GM23338 (cell line): ENCODE measurements at regions not wholly inside any gene's neighbourhood (a gene's known extent, or its start where the extent isn't known, plus 50 kb on each side); places are given as distances from the start of the nearest gene placed in this dataset.

Experiments
- ATAC-seq: fragments of 200-7000 bp; cut with Tn5 transposase; 3 replicates; pipeline ENCODE4 v1.9.1; 2020
- DNase-seq: peaks from one replicate; pipeline ENCODE4 v3.0.0-alpha.2; 2015; ENCODE audit warnings: low spot score
- H2AFZ ChIP-seq: fragments of 200-600 bp; sonication (generic); 2 replicates; pipeline ENCODE4 v1.8.0; 2016; ENCODE audit warnings: antibody characterized with exemption, mild to moderate bottlenecking, moderate library complexity
- H3F3A ChIP-seq: fragments of 200-600 bp; sonication (generic); replicated peaks from 2 replicates; pipeline ENCODE4 v1.8.0; 2017; ENCODE audit warnings: antibody characterized with exemption, mixed run types, low read depth
- H3K27ac ChIP-seq: fragments of 200-600 bp; sonication (generic); 2 replicates; pipeline ENCODE4 v1.6.1; 2016; ENCODE audit warnings: low read depth
- H3K27me3 ChIP-seq: fragments of 200-600 bp; sonication (generic); 2 replicates; pipeline ENCODE4 v1.8.0; 2016; ENCODE audit warnings: mild to moderate bottlenecking, mixed run types, moderate library complexity; ENCODE audit not compliant: insufficient read depth
- H3K36me3 ChIP-seq: fragments of 200-600 bp; sonication (generic); 2 replicates; pipeline ENCODE4 v1.8.0; 2016; ENCODE audit warnings: mild to moderate bottlenecking; ENCODE audit not compliant: insufficient read depth
- H3K4me1 ChIP-seq: fragments of 200-600 bp; sonication (generic); 2 replicates; pipeline ENCODE4 v1.8.0; 2016; ENCODE audit warnings: mild to moderate bottlenecking, moderate library complexity; ENCODE audit not compliant: insufficient read depth
- H3K4me2 ChIP-seq: fragments of 200-600 bp; sonication (generic); 2 replicates; pipeline ENCODE4 v1.7.1; 2017; ENCODE audit warnings: mixed run types
- H3K4me3 ChIP-seq: fragments of 200-600 bp; sonication (generic); 2 replicates; pipeline ENCODE4 v1.6.1; 2016; ENCODE audit warnings: mixed run types
- H3K79me2 ChIP-seq: fragments of 200-600 bp; sonication (generic); replicated peaks from 2 replicates; pipeline ENCODE4 v1.8.0; 2017; ENCODE audit warnings: mild to moderate bottlenecking; ENCODE audit not compliant: insufficient read depth
- H3K9me2 ChIP-seq: fragments of 200-600 bp; sonication (generic); 2 replicates; pipeline ENCODE4 v1.8.0; 2017; ENCODE audit not compliant: insufficient read depth
- H4K20me1 ChIP-seq: fragments of 200-600 bp; sonication (generic); replicated peaks from 2 replicates; pipeline ENCODE4 v1.8.0; 2017; ENCODE audit warnings: mild to moderate bottlenecking; ENCODE audit not compliant: insufficient read depth
- H3K27ac Mint-ChIP-seq: 2 replicates; pipeline ENCODE4 v1.8.0; 2020; ENCODE audit warnings: inconsistent platforms, mild to moderate bottlenecking, moderate library complexity, mixed read lengths
- H3K27me3 Mint-ChIP-seq: 3 replicates; pipeline ENCODE4 v1.8.0; 2022; ENCODE audit warnings: low read depth, mild to moderate bottlenecking, moderate library complexity, mixed read lengths, inconsistent platforms; ENCODE audit not compliant: insufficient read depth, poor library complexity
- H3K36me3 Mint-ChIP-seq: 3 replicates; pipeline ENCODE4 v1.8.0; 2021; ENCODE audit warnings: low read depth, mild to moderate bottlenecking, inconsistent platforms, moderate library complexity, mixed read lengths
- H3K4me1 Mint-ChIP-seq: 3 replicates; pipeline ENCODE4 v1.8.0; 2020; ENCODE audit warnings: mild to moderate bottlenecking, inconsistent platforms, mixed read lengths
- H3K4me3 Mint-ChIP-seq: 3 replicates; pipeline ENCODE4 v1.8.0; 2021; ENCODE audit warnings: moderate library complexity, mild to moderate bottlenecking, inconsistent platforms, mixed read lengths
- H3K9me3 Mint-ChIP-seq: 3 replicates; pipeline ENCODE4 v1.8.0; 2020; ENCODE audit warnings: moderate library complexity, mild to moderate bottlenecking, inconsistent platforms, mixed read lengths
- CREB1 ChIP-seq: fragments of 250-450 bp; sonication (Bioruptor Pico); IDR thresholded peaks from 2 replicates; pipeline ENCODE4 v1.5.0; 2020; ENCODE audit warnings: low read depth, mild to moderate bottlenecking, moderate library complexity
- EZH2 ChIP-seq: fragments of 200-600 bp; sonication (generic); IDR thresholded peaks from one replicate; pipeline ENCODE4 v1.8.0; 2017; ENCODE audit warnings: antibody characterized with exemption, mild to moderate bottlenecking, low read depth; ENCODE audit not compliant: unreplicated experiment
- EZH2phosphoT487 ChIP-seq: fragments of 200-600 bp; sonication (generic); IDR thresholded peaks from one replicate; pipeline ENCODE4 v1.8.1; 2018; ENCODE audit warnings: antibody characterized with exemption; ENCODE audit not compliant: unreplicated experiment
- JUNB ChIP-seq: IDR thresholded peaks from one replicate; pipeline ENCODE4 v1.6.1; 2016; ENCODE audit warnings: antibody characterized with exemption; ENCODE audit not compliant: unreplicated experiment
- NANOG ChIP-seq: IDR thresholded peaks from 2 replicates; pipeline ENCODE4 v1.6.1; 2016; ENCODE audit warnings: antibody characterized with exemption, borderline replicate concordance
- POLR2AphosphoS5 ChIP-seq: IDR thresholded peaks from 2 replicates; pipeline ENCODE4 v1.6.1; 2016; ENCODE audit warnings: antibody characterized with exemption, low read depth
- STAT1 ChIP-seq: IDR thresholded peaks from one replicate; pipeline ENCODE4 v1.6.1; 2016; ENCODE audit warnings: antibody characterized with exemption; ENCODE audit not compliant: unreplicated experiment
- ZNF114 ChIP-seq: fragments of 250-450 bp; sonication (Bioruptor Pico); IDR thresholded peaks from 2 replicates; pipeline ENCODE4 v1.5.0; 2020; ENCODE audit warnings: mild to moderate bottlenecking, moderate library complexity
- ZNF331 ChIP-seq: fragments of 250-450 bp; sonication (Bioruptor Pico); IDR thresholded peaks from 2 replicates; pipeline ENCODE4 v1.5.0; 2020; ENCODE audit warnings: low read depth, mild to moderate bottlenecking, moderate library complexity
- TF ChIP-seq, protein P1 (sequence below): fragments of 250-450 bp; sonication (Bioruptor Pico); IDR thresholded peaks from 2 replicates; pipeline ENCODE4 v1.5.0; 2020; ENCODE audit warnings: mild to moderate bottlenecking, moderate library complexity
- TF ChIP-seq, protein P2 (sequence below): IDR thresholded peaks from one replicate; pipeline ENCODE4 v1.6.1; 2018; ENCODE audit warnings: antibody characterized with exemption; ENCODE audit not compliant: unreplicated experiment
- TF ChIP-seq, protein P3 (sequence below), 2 experiments: fragments of 200-600 bp in 1 of 2; sonication (generic) in 1 of 2; conservative IDR thresholded peaks; 2 replicates each; pipeline versions ENCODE4 v1.5.1 to v1.6.1; 2016 to 2017; ENCODE audit warnings: antibody characterized with exemption in 2 of 2, low read depth in 2 of 2, mild to moderate bottlenecking in 2 of 2, moderate library complexity in 1 of 2
- TF ChIP-seq, protein P4 (sequence below): IDR thresholded peaks from 2 replicates; pipeline ENCODE4 v1.6.1; 2016; ENCODE audit warnings: antibody characterized with exemption

DNA sequence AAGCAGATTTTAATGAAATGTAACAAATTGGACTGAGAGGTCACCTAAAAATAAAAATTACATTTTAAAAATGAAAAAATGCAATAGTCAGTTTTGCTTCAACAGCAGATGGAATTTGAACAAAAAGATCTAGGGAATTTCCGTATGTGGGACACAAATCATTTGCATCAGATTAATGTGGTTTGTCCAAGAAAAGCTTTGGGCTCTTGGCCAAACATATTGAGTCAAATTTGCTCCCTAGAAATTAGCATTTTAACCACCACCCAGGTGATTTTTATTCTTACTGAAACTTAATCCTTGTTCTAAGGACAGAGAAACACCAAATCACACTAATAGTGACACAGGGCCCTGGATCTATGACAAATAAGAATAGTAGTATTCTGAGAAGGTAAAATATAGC is 1477.8 kb downstream of the FAM181B start:
- H3K36me3 Mint-ChIP-seq = no peaks in the 10 kb centered on the region
- Histone ChIP-seq H3K27me3 (no peaks in the 10 kb centered on the region), H3K36me3 (no peaks in the 10 kb centered on the region), H4K20me1 (no peaks in the 10 kb centered on the region), H3K9me2 (no peaks in the 10 kb centered on the region), H3K79me2 (no peaks in the 10 kb centered on the region), H2AFZ (no peak overlapping the region), H3K4me2 (no peak overlapping the region), H3F3A (no peaks in the 10 kb centered on the region), H3K4me3 (no peak overlapping the region), H3K27ac (no peak overlapping the region), H3K4me1 (no peaks in the 10 kb centered on the region)
- ATAC-seq = no peak
- no peak overlapping the region for H3K27ac Mint-ChIP-seq
- no peaks in the 10 kb centered on the region for H3K9me3 Mint-ChIP-seq
- no peak overlapping the region for H3K4me3 Mint-ChIP-seq
- H3K4me1 Mint-ChIP-seq = no peaks in the 10 kb centered on the region
- TF ChIP-seq NANOG = no peak
- no peak for TF ChIP-seq STAT1
- TF ChIP-seq POLR2AphosphoS5 = no peak
- TF ChIP-seq, protein P1, sequence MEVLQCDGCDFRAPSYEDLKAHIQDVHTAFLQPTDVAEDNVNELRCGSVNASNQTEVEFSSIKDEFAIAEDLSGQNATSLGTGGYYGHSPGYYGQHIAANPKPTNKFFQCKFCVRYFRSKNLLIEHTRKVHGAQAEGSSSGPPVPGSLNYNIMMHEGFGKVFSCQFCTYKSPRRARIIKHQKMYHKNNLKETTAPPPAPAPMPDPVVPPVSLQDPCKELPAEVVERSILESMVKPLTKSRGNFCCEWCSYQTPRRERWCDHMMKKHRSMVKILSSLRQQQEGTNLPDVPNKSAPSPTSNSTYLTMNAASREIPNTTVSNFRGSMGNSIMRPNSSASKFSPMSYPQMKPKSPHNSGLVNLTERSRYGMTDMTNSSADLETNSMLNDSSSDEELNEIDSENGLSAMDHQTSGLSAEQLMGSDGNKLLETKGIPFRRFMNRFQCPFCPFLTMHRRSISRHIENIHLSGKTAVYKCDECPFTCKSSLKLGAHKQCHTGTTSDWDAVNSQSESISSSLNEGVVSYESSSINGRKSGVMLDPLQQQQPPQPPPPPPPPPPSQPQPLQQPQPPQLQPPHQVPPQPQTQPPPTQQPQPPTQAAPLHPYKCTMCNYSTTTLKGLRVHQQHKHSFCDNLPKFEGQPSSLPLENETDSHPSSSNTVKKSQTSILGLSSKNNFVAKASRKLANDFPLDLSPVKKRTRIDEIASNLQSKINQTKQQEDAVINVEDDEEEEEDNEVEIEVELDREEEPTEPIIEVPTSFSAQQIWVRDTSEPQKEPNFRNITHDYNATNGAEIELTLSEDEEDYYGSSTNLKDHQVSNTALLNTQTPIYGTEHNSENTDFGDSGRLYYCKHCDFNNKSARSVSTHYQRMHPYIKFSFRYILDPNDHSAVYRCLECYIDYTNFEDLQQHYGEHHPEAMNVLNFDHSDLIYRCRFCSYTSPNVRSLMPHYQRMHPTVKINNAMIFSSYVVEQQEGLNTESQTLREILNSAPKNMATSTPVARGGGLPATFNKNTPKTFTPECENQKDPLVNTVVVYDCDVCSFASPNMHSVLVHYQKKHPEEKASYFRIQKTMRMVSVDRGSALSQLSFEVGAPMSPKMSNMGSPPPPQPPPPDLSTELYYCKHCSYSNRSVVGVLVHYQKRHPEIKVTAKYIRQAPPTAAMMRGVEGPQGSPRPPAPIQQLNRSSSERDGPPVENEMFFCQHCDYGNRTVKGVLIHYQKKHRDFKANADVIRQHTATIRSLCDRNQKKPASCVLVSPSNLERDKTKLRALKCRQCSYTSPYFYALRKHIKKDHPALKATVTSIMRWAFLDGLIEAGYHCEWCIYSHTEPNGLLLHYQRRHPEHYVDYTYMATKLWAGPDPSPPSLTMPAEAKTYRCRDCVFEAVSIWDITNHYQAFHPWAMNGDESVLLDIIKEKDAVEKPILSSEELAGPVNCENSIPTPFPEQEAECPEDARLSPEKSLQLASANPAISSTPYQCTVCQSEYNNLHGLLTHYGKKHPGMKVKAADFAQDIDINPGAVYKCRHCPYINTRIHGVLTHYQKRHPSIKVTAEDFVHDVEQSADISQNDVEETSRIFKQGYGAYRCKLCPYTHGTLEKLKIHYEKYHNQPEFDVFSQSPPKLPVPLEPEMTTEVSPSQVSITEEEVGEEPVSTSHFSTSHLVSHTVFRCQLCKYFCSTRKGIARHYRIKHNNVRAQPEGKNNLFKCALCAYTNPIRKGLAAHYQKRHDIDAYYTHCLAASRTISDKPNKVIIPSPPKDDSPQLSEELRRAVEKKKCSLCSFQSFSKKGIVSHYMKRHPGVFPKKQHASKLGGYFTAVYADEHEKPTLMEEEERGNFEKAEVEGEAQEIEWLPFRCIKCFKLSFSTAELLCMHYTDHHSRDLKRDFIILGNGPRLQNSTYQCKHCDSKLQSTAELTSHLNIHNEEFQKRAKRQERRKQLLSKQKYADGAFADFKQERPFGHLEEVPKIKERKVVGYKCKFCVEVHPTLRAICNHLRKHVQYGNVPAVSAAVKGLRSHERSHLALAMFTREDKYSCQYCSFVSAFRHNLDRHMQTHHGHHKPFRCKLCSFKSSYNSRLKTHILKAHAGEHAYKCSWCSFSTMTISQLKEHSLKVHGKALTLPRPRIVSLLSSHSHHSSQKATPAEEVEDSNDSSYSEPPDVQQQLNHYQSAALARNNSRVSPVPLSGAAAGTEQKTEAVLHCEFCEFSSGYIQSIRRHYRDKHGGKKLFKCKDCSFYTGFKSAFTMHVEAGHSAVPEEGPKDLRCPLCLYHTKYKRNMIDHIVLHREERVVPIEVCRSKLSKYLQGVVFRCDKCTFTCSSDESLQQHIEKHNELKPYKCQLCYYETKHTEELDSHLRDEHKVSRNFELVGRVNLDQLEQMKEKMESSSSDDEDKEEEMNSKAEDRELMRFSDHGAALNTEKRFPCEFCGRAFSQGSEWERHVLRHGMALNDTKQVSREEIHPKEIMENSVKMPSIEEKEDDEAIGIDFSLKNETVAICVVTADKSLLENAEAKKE (CRISPR knock-in tag) = no peak
- no peak for TF ChIP-seq ZNF114 (CRISPR knock-in tag)
- TF ChIP-seq, protein P2, sequence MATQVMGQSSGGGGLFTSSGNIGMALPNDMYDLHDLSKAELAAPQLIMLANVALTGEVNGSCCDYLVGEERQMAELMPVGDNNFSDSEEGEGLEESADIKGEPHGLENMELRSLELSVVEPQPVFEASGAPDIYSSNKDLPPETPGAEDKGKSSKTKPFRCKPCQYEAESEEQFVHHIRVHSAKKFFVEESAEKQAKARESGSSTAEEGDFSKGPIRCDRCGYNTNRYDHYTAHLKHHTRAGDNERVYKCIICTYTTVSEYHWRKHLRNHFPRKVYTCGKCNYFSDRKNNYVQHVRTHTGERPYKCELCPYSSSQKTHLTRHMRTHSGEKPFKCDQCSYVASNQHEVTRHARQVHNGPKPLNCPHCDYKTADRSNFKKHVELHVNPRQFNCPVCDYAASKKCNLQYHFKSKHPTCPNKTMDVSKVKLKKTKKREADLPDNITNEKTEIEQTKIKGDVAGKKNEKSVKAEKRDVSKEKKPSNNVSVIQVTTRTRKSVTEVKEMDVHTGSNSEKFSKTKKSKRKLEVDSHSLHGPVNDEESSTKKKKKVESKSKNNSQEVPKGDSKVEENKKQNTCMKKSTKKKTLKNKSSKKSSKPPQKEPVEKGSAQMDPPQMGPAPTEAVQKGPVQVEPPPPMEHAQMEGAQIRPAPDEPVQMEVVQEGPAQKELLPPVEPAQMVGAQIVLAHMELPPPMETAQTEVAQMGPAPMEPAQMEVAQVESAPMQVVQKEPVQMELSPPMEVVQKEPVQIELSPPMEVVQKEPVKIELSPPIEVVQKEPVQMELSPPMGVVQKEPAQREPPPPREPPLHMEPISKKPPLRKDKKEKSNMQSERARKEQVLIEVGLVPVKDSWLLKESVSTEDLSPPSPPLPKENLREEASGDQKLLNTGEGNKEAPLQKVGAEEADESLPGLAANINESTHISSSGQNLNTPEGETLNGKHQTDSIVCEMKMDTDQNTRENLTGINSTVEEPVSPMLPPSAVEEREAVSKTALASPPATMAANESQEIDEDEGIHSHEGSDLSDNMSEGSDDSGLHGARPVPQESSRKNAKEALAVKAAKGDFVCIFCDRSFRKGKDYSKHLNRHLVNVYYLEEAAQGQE = no peak
- TF ChIP-seq, protein P3, sequence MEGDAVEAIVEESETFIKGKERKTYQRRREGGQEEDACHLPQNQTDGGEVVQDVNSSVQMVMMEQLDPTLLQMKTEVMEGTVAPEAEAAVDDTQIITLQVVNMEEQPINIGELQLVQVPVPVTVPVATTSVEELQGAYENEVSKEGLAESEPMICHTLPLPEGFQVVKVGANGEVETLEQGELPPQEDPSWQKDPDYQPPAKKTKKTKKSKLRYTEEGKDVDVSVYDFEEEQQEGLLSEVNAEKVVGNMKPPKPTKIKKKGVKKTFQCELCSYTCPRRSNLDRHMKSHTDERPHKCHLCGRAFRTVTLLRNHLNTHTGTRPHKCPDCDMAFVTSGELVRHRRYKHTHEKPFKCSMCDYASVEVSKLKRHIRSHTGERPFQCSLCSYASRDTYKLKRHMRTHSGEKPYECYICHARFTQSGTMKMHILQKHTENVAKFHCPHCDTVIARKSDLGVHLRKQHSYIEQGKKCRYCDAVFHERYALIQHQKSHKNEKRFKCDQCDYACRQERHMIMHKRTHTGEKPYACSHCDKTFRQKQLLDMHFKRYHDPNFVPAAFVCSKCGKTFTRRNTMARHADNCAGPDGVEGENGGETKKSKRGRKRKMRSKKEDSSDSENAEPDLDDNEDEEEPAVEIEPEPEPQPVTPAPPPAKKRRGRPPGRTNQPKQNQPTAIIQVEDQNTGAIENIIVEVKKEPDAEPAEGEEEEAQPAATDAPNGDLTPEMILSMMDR (conservative IDR thresholded peaks at IDR 0.05; ENCODE audit: low read depth in 2 of 2) = no peak
- TF ChIP-seq EZH2phosphoT487 = no peak
- TF ChIP-seq, protein P4, sequence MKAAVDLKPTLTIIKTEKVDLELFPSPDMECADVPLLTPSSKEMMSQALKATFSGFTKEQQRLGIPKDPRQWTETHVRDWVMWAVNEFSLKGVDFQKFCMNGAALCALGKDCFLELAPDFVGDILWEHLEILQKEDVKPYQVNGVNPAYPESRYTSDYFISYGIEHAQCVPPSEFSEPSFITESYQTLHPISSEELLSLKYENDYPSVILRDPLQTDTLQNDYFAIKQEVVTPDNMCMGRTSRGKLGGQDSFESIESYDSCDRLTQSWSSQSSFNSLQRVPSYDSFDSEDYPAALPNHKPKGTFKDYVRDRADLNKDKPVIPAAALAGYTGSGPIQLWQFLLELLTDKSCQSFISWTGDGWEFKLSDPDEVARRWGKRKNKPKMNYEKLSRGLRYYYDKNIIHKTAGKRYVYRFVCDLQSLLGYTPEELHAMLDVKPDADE = no peak
- no peak for TF ChIP-seq CREB1
- TF ChIP-seq EZH2 = no peak
- no peak for TF ChIP-seq ZNF331
- TF ChIP-seq JUNB = no peak
- DNase-seq = no peak
- no peaks in the 10 kb centered on the region for H3K27me3 Mint-ChIP-seq
